ENCODE measurements at regions not wholly inside any gene's neighbourhood (a gene's known extent, or its start where the extent isn't known, plus 50 kb on each side); places are given as distances from the start of the nearest gene placed in this dataset.
"Not testable (repeated sequence)": the region's sequence is repeated elsewhere in the genome, so short reads cannot be mapped to it uniquely, and the experiment has no call there.

DNA sequence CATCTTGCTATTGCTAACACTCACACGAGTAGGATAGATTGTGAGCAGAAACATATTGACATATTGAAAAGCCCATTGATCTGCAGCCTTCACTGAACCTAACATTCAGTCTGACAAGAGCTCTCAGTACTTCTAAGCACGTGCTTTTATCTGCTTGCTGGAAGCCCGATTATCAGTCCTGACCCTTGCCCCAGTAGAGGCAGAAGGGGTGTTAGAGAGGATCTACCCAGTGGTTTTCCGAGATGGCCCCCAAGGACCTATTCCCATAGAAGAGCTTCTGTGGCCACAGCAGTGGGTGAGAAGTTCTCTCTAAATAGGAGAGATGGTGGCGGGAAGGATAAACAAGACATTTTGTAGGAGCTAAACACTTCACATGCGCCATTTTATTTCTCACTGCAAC, 290.9 kb upstream of the MAF start:
- DNase-seq, result no peak

GRCh38 chr16:79887541-79888540, 287.3 kb upstream of the MAF start:
- no peak for DNase-seq

DNA sequence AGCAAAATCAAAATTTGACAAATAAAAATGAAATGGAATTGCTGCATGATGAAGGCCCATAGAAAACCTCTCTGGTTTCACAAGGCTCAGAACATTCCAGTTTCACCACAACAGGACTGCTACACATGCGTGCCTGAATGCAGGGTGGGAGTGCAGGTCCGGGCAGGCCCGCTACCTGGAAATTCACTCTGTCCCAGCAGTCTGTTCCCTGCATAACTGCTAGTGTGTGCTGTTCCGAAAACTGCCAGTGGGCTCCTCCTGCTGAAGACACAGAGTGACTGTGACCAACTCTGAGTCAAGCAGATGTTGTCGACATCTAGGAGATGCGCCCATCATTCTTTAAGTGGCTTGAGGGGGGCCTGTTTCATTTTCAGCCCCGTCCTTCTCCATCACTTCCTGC, 284.8 kb upstream of the MAF start:
- DNase-seq, result no peak

- DNase-seq, result no peak
Observed at GRCh38 chr16:79883494-79883893, 283.0 kb upstream of the MAF start.

- no peak for DNase-seq
Observed at GRCh38 chr16:79882340-79883005, 281.9 kb upstream of the MAF start.

- not testable (repeated sequence) for DNase-seq
Observed at GRCh38 chr16:79881107-79881506, 280.6 kb upstream of the MAF start.

- DNase-seq, result no peak
Observed at GRCh38 chr16:79876332-79876730, 275.8 kb upstream of the MAF start.

- no peak for DNase-seq
Observed at GRCh38 chr16:79874391-79874790, 273.9 kb upstream of the MAF start.

DNA sequence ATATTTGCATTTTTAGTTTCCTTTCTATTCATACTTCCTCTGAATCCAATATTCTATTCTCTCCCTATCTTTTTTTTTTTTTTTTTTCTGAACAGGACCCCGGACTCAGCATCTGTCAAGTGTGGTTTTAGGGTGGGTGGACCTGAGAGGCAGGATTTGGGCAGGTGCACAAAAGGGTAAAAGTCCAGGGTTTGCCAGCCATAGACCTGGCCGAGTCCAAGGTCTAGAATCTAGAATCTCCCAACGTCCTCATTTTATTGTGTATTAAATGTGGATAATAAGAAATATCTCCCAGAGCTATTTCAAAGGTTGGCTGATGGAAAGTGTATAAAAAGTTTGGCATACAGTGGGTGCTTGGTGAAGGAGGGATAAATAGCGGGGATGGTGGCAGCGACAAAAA, 273.3 kb upstream of the MAF start:
- no peak for DNase-seq

GRCh38 chr16:79871906-79872305, 271.4 kb upstream of the MAF start:
- DNase-seq, result no peak

DNA sequence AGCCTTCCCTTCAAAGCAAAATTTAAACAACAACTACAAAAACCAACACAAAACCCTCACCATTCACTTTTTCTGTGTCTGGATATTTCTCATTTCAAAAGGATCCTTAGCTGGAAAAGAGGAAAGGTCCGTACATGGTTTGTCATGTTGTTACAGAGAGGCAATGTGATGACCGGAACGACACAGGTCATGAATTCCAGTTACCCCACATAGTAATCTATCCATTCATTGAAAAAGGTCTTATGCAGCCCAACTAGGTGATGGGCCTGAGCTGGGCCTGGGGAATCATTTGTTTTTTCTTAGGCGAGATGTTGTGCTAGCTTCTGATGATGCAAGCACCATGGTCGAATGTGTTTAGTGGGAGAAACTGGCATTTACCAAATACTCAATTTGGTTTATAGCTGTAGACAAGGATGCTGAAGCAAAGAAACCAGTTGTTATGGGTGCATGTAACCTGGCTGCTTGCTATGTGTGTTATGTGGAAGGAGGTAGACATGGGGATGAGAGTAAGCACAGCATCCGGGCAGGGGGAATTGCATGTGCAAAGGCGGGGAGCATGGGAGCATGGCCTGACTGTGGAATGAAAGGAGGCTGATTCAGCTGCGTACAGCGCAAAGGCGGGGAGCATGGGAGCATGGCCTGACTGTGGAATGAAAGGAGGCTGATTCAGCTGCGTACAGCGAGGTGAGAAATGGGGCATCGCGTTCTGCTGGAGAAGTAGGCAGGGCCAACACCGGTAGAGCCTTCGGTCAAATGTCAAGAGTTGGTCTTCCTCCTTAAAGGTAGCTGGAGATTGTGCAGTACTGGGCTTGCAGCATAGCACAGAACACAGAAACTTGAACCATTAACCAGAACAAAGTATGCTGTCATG, 269.7 kb upstream of the MAF start:
- no peak for DNase-seq

DNA sequence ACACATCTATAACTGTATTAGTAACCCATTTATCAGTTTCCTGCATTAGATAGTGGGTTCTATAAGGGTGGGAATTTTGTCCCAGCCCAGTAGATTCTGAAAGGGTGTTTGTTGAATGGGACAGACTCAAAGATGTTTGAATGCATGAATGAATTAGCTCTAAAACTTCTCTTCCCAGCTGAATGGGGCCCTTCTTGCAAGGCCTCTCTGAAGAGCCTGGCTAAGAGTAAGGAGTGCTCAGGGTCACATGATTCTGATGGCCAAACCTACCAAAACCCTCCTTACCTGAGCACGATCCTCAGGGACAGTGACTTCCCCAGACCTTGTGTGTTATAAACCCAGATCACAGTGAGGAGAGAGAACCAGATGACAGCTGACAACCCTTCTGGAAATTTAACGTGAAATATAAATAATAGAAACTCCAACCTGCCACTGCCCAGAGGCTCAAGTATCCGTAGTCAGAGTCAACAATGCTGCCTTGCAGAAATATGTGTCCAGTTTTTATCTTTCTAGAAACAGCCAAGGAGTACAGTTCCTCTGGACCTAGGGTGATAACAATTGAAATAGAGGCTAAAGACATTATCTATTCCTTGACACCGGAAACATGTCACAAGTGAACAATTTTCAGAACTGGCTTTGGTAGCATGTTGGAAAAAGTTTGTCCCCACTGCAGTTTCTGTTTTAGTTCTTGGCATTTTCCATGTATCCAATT, 268.9 kb upstream of the MAF start:
- DNase-seq, result no peak

GRCh38 chr16:79868841-79869240, 268.3 kb upstream of the MAF start:
- DNase-seq, result no peak

- no peak for DNase-seq
Observed at GRCh38 chr16:79867425-79867997, 267.0 kb upstream of the MAF start.

DNA sequence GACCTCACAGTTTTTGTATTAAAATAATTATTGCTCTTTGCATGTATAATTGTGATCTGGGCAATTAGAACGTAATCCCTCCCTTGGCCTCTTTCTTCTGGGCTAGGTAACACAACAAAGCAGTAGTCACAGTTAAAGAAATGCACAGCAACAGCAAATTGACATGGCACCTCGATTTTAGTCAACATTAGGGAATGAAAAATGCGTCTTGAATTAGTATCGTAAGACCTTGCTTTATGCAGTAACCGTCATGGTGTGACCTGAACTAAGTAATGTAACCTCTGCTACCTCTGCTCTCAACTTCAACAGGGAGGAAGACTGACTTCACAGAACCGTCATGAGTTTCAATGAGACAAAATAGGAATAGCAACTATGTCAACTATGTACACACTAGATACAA, 265.4 kb upstream of the MAF start:
- no peak for DNase-seq

DNA sequence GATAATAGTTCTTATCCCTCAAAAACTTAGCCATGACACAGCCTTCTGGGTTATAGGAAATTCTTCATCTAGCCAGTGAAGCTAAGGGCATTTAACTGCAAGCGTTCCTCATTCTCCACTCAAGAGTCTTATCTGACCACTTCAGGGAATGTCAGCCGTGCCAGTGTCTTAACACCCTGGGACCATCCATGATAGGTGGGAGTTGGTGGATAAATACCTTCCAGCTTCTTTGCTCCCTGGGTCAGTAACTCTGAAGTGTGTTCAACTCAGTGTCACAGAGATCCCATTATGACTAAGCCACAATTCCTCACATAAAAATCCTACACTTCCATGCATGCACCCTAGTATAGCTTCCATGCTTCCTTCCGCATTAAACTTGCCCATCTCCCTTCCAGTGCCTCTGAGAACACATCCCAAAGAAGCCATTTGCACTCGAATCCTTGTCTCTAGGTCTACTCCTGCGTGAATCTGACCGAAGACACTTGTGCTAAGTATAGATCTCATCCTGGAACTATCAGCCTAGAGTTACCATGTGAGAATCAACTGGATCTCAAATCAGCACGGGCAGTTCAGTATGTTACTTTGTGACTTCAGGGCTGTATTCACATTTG, 264.3 kb upstream of the MAF start:
- DNase-seq, result no peak

GRCh38 chr16:79864032-79864780, 263.7 kb upstream of the MAF start:
- no peak for DNase-seq

DNA sequence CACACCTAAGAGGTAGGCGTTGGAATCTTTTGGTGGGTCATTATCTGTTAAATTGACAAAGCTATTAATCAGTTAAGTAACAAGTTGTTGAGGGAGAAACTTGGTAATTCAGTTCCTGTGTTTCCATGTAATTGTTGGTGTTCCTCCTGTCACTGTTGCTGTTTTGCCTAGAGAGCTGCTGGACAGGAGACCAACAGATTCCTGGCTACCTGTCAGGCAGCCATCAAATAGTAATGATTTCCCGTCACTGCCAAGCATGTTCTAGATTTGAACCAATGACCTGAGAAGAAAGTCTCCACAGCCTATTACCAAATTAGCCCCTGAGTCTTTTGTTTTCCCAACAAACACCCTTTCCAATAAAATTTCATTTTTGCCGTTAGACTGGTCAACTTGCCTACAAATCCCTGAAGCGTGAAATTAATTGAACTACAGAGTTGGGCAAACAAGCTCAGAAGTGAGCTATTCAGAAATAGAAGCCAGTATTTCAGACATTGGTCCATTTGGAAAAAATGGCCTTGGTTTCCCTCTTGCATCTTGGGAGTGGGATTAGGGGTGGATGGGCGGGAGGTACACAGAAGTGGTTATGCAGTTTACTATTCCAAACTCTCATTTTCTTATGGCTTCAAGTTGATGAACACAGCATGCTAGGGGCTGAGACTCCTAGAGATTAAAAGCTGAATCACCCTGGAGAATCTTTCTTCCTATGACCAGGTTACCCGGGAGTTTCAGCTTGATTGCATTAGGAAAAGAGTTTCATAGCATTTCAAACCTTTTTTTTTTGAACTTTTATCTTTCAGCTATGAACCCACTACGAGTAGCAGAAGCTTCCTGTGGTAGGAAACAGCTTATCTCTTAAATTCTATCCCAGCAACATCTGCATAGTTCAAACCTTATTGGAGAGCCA, 262.8 kb upstream of the MAF start:
- DNase-seq, result no peak

GRCh38 chr16:79862601-79863000, 262.1 kb upstream of the MAF start:
- no peak for DNase-seq

DNA sequence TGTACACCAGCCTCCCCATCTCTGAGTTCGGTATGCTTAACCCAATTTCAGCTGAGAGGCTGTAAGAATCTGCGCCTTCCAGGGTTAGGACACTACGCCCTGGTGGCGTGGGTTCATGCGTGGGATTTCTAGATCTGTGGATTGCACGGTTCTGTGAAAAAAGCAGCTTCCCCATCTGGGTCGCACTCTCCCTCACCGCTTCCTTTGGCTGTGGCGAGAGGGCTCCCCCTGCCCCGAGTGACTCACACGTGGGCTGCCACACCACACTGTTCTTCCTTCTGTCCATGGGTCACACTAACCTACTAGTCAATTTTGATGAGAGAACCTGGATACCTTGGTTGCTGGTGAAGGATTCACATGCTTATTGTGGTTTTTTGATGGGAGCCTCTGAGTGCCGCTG, 256.0 kb upstream of the MAF start:
- DNase-seq, result no peak
